SIG-M5 (cell line): ENCODE measurements at regions not wholly inside any gene's neighbourhood (a gene's known extent, or its start where the extent isn't known, plus 50 kb on each side); places are given as distances from the start of the nearest gene placed in this dataset.

Experiments
- DNase-seq: peaks from one replicate; lab custom pipeline; 2025; lab: John Stamatoyannopoulos, UW

DNA sequence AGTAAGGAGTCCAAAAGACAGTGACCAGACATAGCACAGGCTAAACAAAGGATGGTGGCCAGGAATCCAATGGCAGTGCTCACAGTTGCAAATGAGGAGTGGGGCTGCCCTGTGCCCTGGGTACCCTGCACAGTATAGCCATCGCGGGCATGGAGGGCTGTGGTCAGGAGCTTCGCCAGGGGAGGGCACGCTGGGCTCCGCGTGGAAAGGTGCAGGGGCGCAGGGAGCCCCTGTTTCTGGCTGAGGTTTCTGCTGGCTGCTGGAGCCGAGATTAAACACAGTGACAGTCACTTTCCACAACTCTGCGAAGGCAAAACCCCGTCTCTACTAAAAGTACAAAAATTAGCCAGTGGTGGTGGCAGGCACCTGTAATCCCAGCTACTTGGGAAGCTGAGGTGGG lies 194.7 kb downstream of the GALR1 start:
- DNase-seq, result no peak

DNA sequence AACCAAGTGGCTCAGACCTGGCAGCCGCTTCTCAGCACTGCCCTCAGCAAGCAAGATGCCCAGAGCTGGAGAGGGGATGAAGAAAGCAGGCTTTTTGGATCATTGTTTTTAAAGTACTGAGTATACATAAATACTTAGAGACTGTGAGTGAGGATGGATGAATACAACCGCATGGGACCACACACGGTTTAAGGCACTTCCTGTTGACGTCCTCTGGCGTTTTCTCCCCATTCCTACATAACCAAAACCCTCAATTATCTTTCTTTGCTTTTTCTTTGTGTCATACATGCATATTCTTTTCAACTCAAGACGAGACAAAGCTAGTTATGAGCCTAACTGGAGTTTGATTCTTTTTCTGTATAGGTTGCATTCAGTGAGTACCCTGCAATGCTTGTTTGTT lies 198.4 kb downstream of the GALR1 start:
- no peak for DNase-seq

DNA sequence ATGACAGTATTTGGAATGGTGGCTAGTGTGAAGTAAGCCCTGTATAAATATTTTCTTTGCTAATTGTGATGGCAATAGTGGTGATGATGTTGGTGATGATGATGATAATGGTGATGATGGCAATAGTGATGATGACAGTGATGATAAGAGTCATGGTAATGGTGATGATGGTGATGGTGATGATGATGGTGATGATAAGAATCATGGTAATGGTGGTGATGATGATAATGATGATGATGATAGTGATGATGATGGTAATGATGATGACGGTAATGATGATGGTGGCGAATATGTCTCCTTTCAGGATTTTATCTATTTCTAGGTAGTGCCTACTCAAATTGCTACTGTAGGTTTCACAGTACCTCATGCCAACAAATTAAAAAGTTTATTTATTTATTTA lies 205.4 kb downstream of the GALR1 start:
- no peak for DNase-seq

DNA sequence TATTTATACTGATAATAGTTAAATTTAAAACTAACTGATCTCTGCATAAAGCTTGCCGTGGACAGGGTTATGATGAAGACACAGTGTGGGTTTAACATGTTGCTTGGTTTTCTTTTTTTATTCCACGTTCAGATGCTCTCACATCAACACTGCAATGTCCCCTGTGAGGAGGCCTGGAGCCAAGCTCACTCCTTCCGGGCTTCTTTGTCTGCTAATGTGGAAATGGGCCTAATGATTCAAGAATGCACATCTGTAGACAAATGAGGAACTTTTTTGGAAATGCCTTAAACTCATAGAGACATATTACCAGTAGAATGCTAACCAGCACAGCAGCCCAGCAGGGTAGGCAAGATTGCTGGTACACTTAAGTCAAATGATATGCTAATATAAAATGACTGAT lies 208.0 kb downstream of the GALR1 start:
- DNase-seq, result no peak

DNA sequence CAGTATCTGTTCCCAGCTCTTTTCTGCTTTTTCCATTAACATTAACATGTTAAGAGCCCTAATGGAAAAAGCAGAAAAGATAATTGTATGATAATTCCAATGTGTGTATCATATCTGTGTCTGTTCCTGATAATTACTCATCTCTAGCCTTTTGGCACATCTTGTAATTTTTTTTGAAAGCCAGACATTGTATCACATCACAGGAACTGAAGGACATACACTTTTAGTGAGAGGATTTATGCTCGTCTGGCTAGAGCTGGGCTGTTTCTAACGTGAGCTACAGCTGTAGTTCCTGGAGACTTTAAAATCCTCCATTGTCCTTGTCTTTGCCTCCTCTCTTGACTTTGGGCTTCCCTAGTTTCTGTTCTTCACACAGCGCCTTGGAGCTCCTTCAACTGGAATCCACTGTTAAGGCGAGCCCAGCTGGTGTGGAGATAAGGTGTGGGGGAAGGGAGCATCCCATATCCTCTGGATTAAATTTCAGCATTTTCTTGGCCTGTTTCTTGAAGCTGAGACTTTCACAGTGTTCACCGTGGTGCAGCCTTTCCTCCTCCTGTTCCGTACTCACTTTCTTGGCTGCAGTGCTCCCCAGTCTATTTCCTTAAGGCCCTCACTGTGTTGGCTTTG lies 211.5 kb downstream of the GALR1 start:
- no peak for DNase-seq

DNA sequence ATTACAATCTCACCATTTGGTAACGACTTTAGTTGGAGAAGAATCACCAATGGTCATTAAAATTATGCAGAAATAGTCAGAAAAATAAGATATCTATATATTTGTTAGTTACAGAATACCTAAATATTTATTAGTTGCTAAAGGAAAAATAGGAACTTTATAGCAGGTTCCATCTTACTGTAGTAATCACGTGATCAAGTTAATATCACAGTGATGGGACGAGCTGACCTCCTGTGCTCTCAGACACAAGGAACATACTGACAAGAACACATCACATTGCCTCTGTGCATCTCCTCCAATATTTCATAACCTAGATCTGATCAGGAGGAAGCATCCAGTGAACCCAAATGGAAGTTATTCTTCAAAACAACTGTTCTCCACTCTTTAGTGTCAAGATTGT lies 215.3 kb downstream of the GALR1 start:
- no peak for DNase-seq

DNA sequence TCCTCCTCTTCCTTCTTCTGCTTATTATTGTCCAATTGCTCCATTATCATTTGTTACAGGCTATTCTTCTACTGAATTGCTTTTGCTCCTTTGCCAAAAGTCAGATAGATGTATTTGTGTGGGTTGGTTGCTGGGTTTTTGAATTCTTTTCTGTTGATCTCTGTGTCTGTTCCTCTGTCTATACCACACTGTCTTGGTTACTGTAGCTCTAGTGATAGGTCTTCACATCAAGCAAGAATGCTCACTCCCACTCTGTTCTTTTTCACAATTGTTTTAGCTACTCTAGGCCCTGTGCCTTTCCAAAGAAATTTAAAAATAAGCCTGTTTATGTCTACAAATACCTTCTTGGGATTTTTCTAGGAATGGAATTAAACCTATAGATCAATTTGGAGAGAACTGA lies 217.2 kb downstream of the GALR1 start:
- no peak for DNase-seq

DNA sequence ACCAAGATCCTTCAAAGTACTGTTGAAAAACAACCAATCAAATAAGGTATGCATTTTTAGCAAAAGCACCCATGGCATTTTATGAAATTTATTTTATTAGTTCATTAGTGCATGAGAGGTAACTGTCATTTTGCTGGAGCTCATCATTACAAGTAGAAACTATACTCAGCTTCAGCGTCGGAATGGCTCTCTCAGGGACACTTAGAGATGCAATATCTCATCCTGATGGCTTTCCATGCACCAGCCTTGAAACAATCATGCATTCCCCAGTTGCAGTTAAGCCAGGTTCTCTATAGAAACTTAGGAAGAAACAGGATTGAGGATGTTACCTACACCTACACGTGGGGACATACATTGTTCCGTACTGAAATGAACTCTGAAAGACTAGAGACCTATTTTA lies 219.5 kb downstream of the GALR1 start:
- no peak for DNase-seq

DNA sequence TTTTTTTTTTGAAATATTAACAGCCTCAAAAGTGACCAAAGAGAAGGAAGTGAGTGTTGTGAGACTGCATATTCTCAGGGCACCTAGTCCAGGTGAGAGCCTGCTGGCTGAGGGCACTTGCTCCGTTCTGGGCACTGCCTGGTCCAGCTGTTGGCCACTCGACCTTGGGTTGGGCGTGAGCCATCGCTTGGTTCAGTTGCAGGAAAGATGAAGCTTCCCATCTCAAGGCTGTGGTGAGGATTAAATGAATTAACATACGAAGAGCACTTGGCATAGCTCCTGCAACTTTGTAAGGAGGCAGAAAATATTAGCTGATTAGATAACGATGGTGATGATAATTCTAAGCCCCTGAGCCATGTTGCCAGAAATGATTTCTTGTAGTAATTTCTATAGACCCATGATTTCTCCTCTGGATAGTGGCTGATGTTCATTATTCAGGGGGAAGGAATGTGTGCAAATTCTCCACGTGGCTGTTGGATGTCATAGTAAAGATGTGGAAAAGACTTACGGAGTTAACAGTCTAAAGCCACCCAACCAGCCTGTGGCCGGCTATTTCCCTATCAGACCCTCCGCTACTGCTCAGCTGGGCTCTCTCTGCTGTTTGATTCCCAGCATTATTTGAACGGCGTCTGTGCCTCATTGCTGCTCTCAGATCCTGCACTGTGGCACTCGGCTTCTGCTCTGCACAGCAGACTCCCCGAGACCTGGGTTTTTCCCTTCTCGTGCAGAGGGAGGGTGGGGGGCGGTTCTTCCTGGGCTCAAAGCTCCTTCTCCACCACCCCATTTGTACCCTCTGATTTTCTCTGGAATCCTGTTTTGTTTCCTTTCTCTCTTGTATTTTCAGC lies 221.1 kb downstream of the GALR1 start:
- no peak for DNase-seq

DNA sequence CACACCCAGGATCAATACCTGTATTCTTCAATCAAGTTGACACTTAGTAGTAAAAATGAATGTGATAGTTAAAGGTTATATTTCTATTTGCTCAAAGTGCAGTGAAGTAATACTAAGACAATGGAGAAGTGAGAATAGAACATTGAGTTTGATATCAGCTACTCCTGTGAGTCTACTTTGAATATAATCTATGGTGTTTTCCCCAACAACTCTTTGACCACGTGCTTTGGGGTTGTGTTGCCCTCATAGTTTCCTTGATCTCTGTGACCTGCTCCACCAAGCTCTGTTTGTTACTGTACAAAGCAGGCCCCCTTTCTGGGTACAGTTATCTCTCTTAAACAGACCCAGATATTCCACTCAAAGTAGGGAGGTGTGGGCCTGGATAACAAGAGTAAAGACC lies 222.9 kb downstream of the GALR1 start:
- no peak for DNase-seq

DNA sequence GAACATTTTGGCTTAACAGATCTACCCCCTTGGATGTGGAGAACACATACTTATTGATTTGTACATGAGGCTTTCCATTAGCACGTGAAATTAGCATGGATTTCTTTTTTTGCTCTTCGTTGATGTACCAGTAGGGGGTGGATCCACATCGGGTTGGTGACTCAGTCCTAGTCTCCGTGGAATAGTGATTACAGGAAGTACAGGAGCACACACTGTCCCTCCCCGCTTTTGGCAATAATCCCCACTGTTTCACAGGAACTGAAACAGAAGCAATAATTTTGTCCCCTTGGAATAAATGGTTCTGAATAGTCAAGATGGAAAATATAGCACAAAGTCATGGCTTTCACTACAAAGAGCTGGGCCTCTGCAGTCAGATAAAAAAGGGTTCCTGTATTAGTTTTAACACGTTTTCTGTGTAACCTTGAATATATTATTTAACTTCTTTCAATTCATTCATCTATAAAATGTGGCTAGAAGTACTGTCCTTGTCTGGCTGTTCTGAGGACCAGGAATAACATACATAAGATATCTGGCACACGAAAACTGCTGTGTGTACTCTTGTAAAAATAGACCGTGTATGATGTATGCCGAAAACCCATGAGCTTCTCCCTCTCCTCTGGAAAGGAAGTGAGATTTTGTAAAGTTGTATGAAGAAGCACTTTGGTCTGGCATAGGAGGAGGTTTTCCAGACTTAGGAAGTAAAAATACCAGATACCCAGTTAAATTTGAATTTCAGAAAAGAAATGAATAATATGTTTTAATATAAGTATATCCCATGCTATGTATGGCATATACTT lies 229.2 kb downstream of the GALR1 start:
- no peak for DNase-seq

DNA sequence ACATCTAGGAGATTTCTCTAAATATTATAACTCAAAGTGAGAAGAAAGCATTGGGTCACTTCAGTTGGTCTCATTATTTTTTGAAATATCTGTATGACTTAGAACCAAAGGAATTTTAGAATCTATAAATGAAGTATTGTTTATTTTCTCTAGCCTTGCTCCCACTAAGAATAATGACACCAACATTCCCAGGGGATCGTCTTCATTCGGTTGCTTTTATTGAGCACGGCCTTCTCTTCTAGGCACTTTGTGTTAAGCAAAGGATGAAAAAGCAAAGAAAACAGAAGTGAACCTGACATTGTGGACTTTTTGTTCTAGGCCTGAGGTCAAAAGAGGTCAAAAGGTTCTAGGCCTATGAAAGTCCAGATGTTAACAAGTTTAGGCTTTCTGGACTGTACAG lies 231.9 kb downstream of the GALR1 start:
- no peak for DNase-seq

DNA sequence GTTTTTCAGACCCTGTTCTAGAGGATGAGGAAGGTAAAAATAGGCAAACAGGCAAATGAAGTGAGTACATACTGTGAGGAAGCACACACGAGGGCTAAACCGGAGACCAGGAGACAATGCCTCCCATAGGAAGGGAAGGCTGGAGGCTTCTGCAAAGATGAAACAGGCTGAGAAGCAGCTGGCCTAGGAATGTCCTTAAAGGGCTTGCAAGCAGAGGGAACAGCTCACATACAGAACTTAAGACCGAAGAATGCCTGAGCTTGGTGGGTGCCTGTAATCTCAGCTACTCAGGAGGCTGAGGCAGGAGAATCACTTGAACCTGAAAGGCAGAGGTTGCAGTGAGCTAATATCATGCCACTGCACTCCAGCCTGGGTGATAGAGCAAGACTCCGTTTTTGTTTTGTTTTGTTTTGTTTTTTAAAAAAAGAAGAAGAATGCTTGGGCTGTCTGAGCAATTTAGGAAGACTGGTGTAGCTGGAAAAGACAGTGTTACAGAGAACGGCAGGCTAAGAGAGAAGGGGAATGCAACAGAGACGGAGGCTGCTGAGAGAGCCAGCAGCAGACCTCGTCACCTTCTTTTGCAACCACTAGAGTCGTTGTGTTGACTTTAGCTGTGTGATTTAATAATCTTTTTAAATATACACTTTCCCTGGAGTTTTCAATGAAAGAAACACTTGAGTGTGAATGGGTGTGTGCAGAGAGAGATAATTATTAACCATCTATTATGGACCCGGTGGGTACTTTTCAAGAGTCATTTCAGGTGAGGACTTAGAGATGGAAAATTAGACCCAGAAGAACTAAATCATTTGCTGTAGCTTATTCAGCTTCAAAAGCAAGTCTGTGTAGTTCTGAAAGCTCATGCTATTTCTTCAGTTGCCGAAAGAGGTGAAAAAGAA lies 232.8 kb downstream of the GALR1 start:
- no peak for DNase-seq

DNA sequence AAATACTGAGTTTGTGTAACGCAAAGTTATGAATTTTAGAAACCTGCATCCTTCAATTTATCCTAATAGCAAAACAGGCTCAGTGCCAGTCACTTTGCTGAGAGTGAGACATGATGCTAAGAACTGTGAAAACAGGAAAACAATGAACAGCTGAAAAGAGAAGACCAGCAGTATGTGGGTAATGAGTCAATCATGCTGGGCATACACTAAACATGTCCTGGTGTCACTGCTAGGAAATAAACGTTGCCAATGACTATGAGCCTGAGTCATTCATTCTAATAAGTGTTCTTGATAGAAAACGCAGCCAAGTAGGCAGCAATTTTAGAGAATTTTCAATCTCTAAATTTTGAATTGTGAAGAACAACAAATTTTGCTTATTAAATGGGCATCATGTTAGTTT lies 237.3 kb downstream of the GALR1 start:
- no peak for DNase-seq

DNA sequence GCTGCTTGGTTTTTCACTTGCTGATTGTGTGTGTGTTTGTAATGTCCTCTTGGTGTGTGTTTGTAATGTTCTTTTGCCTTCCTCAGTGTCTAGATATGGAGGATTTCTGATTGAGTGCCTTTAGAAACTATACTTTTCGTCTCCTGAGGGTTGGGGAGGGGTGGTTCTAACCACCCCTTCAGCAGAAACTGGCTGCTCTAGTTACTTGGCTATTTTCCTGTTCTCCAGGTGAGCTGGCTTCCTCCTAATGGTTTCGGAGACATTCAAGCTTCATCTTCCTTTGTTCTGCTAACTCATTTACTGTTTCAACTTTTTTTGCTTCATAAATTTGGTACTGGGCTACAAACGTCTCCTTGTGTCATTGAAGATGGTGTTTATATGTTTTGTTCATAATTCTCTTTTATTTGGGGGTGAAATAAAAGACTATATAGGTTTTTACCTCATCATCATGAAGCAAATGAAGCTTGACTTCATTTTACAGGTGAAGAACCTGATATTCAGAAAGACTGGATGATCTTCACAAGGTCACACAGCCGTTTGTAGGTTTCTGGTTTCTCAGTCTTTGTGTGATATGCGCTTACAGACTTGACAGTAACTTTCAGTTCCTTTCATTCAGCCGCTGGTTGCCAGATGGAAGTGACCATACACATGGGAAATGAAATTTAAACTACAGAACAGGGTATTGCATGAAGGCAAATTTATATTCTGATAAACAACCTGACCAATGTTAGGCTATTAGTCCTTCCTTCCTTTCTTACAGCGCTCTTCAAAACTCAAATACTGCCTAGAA lies 238.5 kb downstream of the GALR1 start:
- DNase-seq, result no peak

DNA sequence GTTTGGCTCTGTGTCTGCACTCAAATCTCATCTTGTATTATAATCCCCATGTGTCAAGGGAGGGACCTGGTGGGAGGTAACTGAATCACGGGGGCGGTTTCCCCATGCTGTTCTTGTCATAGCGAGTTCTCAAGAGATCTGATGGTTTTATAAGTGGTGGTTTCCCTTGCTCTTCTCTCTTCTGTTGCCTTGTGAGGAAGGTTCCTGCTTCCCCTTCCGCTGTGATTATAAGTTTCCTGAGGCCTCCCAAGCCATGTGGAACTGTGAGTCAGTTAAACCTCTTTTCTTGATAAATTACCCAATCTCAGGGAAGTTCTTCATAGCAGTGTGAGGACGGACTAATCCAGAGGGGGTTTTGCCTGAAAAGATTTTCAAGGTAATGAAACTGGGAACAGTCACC lies 245.4 kb downstream of the GALR1 start:
- DNase-seq, result no peak

DNA sequence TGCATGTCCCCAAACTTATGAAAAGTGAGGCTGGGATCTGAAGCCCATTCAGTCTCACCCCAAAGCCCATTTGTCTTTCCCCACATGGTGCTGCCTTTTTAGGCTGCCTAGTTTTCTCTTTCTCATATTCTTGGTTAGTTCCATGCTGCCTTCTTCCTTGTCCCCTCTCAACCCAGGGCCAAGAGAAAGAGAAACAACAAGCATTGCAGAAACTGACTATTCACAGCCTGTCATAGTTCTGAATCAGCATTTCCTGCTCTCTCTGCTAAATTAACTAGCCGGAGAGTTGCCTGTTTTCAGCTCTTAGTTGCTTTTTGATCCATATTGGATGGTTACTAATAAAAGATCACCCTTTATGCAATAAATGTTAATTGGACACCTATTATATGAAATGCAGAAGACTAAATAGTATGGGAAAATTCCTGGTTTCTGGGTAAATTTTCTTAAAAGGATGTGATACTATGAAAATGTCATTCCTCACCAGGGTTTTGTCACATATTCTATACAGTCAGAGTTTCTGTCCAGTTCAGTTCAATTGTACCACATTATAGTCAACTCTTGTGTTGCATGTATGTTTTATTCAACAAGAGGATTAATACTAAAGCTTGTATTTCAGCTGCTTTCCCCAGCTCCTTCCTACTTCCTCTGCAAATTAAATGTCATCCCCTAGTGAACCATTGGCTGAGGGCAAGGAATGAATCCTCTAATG lies 246.5 kb downstream of the GALR1 start:
- DNase-seq, result no peak

DNA sequence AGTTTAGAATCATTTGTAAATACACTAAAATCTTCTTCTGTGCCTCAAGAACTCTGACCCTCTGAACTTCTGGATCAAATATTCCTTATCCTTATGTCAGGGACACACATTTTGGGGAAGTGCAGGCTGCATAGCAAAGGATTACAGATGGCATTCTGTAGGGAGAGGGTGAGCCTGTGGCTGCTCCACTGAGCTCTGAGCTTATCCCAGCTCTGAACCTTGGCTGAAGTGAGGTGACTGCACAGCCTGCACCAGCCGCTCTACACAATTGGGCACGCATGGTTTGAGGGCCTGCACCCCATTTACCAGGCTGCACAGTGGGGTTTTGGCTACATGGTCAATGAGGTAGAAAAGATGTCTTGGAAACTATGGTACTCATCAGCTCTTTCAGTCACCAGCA lies 251.6 kb downstream of the GALR1 start:
- DNase-seq, result no peak

DNA sequence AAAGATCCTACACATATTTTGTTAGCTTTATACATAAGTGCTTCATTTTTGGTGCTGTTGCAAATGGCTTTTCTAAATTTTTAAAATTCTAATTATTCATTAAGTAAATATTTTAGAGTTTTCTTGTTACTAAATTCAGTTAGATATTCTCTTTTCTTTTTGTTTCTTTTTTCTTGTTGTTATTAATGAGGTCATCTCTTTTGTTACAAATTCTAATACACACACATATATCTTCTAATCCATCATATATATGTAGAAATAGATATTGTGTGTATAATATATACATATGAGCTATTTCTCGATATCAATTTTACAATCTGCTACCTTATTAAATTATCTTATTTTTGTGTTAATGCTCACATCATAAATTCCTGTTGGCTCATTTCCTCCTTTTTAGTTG lies 255.9 kb downstream of the GALR1 start:
- DNase-seq, result no peak

DNA sequence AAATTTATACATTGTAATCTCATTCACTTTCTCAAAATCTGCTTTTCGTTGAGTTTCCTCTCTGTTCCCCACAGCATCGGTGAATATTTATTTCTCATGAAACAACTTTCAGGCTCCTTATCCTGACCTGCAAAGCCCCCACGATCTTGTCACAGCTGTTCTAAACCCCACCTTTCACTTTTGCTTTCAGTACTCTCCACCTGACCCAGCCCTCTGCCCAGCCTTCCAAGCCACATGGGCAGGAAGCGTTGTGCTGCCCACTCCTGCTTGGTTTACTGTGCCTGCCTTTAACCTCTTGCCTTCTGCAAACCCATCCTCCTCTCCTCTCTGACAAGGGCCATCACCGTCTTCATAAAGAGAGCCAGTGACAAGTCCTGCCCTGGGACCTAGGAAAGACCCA lies 262.5 kb downstream of the GALR1 start:
- no peak for DNase-seq

DNA sequence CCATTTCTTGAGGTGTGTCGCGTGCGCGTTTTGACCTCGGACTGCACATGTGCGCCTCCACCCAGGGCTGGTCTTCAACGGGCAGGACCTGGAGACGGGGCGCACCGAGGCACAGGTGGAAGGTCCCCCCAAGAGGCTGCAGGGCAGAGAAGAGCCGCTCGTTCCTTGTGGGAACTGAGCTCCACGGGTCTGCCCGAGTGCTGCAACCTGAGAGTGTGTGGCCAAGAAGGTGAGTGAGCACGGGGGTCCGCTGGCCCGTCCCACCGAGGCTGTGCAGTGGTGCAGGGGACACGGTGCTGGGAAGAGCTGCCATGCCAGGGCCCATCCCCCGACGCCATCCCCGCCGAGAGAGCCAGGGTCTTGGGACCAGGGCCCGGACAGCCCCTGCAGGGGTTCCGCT lies 268.3 kb downstream of the GALR1 start:
- no peak for DNase-seq
